GM19043 (cell line): ENCODE measurements at regions not wholly inside any gene's neighbourhood (a gene's known extent, or its start where the extent isn't known, plus 50 kb on each side); places are given as distances from the start of the nearest gene placed in this dataset.

Experiments used
- ATAC-seq: cut with Tn5 transposase; IDR thresholded peaks from one replicate; pipeline ENCODE4 v1.9.1; 2021; ENCODE audit warnings: low read depth; ENCODE audit not compliant: unreplicated experiment

- ATAC-seq, result no peak
These were observed 871.7 kb upstream of the TYRP1 start for GRCh38 chr9:11821306-11821975.

DNA sequence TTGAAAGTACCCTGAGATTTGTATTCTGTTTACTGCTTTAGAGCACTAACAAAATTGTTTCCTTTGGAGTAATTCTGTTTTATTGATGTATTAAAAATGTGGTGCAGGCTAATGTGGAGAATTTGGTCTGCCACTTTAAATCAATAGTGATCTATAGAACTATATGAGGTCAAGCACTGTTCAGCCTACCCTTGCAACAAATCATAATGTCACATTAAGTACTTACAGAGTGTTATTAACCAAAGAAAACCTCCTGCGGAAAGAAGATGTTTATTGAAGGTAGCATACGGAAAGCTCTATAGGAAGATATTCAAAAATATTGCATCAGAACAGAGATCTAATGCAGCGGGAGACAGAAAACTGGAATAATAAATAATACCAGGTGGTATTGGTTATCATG, 865.0 kb upstream of the TYRP1 start:
- ATAC-seq, result no peak

GRCh38 chr9:11833056-11833455, 860.1 kb upstream of the TYRP1 start:
- ATAC-seq, result no peak

- ATAC-seq, result no peak
These were observed 824.4 kb upstream of the TYRP1 start for GRCh38 chr9:11868795-11869194.

DNA sequence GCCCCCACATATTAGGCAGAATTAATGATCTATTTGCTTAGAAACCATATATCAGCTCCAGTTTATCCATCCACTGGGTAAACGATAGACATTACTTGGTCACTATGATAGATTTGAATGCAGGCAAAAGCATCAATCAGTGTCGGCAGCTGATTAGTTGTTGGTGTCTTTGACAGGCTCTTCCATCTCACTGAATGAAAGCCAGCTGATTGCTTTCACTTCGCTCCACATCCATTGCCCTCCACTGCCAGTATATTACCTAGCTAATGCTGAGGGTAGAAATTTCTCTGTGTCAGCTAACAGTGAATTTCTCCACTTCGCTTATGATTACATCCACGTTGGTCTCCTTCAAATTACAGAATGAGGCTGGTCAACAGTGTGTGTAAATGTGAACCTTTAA, 821.3 kb upstream of the TYRP1 start:
- ATAC-seq, result no peak

DNA sequence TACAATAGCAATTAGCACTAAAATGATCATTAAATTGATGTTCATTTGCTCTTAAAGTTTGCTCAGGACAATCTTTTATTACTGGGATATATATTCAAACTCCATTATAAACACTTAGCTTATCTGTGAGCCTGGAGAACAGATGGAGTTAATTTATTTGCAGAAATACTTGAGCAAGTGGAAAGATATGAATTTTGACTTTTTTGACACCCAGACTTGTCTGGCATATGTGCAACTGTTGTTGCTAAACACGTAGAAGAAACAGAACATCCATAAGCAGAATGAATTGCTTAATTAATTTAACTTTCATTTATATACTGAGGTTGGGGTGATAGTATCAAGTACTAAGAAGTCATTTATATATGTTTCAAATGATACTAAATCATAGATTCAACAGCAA, 820.7 kb upstream of the TYRP1 start:
- no peak for ATAC-seq

DNA sequence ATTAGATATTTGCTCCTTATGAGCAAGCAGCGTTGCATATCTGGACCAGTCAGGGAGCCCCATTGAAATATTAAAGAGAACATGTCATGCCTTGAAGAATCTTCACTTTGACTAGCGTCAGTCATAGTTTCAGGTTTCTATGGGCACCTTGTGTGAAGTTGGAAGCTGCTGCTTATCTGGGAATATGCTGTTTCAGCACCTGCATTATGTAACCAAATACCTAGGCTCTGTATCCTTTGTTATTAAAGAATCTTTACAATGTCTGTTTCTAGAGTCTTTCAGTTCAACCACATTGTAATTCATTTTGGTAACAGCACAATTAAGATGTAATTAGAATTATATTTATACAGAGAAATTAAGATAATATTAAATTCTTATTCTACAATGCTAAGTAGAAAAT, 818.8 kb upstream of the TYRP1 start:
- ATAC-seq, result no peak

GRCh38 chr9:11892401-11892800, 800.8 kb upstream of the TYRP1 start:
- ATAC-seq, result no peak

- ATAC-seq, result no peak
These were observed 799.9 kb upstream of the TYRP1 start for GRCh38 chr9:11893331-11893730.

DNA sequence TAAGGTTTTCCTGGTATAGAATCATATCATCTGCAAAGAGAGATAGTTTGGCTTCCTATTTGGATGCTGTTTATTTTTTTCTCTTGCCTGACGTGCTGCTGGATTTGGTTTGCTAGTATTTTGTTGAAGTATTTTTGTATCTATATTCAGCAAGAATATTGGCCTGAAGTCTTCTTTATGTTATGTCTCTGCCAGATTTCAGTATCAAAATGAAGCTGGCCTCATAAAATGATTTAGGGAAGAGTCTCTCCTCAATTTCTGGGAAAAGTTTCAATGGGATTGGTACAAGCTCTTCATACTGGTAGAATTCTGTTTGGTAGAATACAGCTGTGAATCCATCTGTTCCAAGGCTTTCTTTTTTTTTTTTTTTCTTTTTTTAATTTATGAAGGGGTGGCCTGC, 799.0 kb upstream of the TYRP1 start:
- no peak for ATAC-seq

DNA sequence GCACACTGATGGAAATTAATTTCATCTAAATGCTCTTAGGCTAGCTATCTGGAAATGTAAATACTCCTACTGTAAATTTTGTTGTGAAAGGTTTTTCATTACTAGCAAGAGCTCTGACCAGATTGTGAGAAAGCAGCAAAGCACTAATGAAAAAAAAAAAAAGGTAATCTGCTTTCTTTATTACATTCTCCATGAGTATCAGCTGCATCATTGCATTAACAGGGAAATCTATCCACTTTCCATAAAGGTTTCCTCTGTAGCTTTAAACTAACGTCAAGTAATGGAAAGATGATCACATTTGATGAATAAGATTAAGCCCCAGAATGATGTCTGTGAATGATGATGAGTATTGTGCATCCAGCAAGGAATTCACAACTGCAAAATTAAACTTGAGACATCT, 790.6 kb upstream of the TYRP1 start:
- ATAC-seq, result no peak

- no peak for ATAC-seq
These were observed 777.5 kb upstream of the TYRP1 start for GRCh38 chr9:11915699-11916098.

- ATAC-seq, result no peak
These were observed 764.3 kb upstream of the TYRP1 start for GRCh38 chr9:11928871-11929321.

DNA sequence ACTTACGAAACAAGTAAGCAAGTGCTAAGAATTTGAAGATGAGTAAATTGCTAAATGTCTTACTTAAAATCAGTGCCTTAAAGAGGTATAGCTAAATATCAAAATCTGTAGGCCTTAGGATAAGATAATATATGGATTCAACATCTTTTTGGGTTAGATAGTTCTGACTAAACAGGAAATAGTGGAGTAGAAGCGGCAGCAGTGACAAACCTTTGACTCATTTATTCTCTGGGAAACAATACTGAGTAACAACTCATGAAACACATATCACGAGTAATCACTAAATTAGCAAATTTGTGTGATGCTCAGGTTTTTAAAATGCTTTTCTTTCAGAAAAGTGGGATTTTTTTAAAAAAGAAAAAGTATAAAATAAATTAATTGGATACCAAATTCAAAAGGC, 762.1 kb upstream of the TYRP1 start:
- no peak for ATAC-seq

GRCh38 chr9:11931751-11932150, 761.4 kb upstream of the TYRP1 start:
- no peak for ATAC-seq

DNA sequence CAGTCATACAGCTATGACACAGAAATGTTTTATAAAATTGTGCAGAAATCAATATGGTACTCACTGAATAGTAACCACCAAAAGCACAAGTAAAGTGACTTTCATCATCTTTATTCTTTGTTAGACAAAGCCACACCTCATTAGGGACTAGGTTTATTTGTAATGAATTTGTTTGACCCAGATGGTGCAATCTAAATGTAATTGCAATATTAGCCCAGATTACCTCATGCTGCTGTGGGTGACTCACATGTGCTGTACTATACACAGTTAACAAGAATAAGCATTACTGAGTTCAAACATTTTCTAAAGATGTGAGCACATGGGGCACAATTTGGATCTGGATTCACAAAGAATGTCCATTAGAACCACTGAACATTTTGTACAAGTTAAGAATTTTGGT, 759.3 kb upstream of the TYRP1 start:
- ATAC-seq, result no peak

DNA sequence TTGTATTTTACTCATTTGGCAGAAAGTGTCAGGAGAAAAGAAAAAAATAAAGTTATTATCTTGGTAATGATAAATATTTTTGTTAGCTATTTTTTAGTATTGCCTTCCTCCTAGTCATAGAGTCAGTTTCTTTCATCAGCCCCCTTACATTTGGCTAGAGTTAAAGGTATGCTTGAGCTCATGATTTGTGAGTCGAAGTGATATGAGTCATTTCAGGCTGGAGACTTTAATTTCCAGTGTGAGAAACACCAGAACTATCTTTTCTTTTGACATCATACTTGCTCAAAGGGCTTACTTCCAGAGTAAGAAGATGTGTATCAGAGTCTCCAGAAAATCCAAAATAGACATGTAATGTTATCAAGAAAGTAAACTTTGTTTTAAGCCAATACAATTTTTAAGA, 746.7 kb upstream of the TYRP1 start:
- ATAC-seq, result no peak

GRCh38 chr9:11962327-11962726, 730.9 kb upstream of the TYRP1 start:
- no peak for ATAC-seq

DNA sequence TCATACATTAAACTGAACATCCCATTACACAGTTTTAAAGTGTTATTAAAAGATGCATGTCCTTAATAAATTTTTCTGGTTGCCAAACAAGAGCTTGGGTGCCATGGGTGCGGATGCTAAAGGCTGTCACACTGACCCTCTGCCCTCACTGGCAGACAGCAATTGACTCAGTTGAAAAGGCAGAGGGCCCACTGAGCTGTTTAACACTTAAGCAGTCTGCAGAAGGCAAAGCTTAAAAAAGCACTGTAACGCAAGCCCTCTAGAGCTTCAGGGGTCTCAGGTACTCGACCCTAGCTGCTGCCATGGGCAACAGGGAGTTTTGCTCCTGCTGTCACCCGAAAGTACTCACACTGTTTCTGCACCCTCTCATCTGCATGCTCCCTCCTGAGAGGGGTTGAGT, 726.4 kb upstream of the TYRP1 start:
- ATAC-seq, result no peak

DNA sequence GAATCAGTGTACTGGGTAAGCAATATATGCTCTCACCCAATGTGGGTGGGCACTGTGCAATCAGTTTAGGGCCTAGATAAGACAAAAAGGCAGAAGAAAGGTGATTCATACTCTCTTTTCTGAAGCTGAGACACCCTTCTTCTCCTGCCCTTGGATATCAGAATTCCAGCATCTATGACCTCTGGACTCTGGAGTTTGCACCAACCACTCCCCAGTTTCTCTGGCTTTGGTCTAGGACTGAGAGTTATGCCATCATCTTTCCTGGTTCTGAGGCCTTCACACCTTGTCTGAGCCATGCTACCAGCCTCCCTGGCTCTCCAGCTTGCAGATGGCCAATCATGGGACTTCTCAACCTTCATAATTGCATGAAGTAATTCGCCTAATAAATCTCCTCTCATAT, 724.6 kb upstream of the TYRP1 start:
- ATAC-seq, result no peak

DNA sequence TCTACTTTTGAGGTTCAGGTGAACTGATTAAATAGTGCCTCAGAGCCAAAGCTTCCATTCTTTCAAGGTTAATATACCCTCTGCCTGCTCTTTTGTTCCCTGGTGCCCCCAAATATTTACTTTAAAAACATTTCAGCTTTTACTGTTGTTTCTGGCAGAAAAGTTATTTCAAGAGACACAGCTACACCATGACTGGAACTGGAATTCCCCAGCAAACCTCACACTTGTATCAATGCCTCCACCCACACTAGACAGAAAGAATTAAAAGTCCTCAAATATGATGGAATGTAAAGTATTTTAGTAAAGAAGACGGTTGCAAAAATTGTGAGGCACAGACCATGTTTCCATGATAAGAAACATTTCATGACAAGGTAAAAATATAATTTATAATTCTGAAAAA, 720.2 kb upstream of the TYRP1 start:
- ATAC-seq, result no peak

DNA sequence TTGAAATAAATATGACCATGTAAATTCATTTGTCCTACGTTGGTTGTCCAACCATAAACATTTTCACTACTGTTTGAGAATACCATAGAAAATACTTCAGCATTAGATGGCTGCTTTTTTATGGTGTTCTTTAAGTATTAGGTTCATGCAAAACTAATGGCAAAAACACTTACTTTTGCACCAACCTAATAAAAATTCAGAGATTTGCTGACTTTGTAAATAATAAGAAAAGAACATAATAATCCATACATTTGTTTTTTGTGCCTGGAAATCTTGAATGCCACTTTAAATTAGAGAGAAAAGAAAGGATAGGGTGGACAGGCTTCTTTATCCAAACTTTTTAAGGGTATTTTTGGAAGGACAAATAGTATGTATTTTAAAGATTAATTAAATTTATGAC, 719.7 kb upstream of the TYRP1 start:
- ATAC-seq, result no peak

- no peak for ATAC-seq
These were observed 700.3 kb upstream of the TYRP1 start for GRCh38 chr9:11992866-11993265.
